Gastrocnemius medialis (tissue), 4 donors: ENCODE measurements at regions not wholly inside any gene's neighbourhood (a gene's known extent, or its start where the extent isn't known, plus 50 kb on each side); places are given as distances from the start of the nearest gene placed in this dataset.

Experiments
- CTCF ChIP-seq, 5 experiments: fragments of 450-650 bp in 3 of 5; fragments of 200-600 bp in 2 of 5; sonication (generic) in 2 of 5; IDR thresholded peaks in 4 of 5; conservative IDR thresholded peaks in 1 of 5; 1 replicate in 4 of 5; 2 replicates in 1 of 5; pipeline ENCODE4 v1.5.1; 2016 to 2019; ENCODE audit warnings: antibody characterized with exemption in 5 of 5, mild to moderate bottlenecking in 3 of 5, moderate library complexity in 3 of 5
- POLR2A ChIP-seq, 2 donors: fragments of 450-650 bp; IDR thresholded peaks; one replicate each; pipeline ENCODE4 v1.6.1; 2017; ENCODE audit warnings: antibody characterized with exemption in 2 of 2, mild to moderate bottlenecking in 2 of 2, moderate library complexity in 2 of 2

- TF ChIP-seq CTCF (IDR thresholded peaks at IDR 0.05 in 4 of 5, conservative IDR thresholded peaks at IDR 0.05 in 1 of 5) (no peak), POLR2A (IDR thresholded peaks at IDR 0.05) (no peak)
Observed at GRCh38 chr10:31591569-31591968, 272.6 kb downstream of the ZEB1 start.
